ENCODE measurements at regions not wholly inside any gene's neighbourhood (a gene's known extent, or its start where the extent isn't known, plus 50 kb on each side); places are given as distances from the start of the nearest gene placed in this dataset.
A peak's percentile ranks its signal among the peaks of the same experiment; 100 is the strongest.

GRCh38 chr18:27653247-27653646 is 468.1 kb upstream of the CHST9 start:
- ATAC-seq: no peak
- TF ChIP-seq, protein P1, sequence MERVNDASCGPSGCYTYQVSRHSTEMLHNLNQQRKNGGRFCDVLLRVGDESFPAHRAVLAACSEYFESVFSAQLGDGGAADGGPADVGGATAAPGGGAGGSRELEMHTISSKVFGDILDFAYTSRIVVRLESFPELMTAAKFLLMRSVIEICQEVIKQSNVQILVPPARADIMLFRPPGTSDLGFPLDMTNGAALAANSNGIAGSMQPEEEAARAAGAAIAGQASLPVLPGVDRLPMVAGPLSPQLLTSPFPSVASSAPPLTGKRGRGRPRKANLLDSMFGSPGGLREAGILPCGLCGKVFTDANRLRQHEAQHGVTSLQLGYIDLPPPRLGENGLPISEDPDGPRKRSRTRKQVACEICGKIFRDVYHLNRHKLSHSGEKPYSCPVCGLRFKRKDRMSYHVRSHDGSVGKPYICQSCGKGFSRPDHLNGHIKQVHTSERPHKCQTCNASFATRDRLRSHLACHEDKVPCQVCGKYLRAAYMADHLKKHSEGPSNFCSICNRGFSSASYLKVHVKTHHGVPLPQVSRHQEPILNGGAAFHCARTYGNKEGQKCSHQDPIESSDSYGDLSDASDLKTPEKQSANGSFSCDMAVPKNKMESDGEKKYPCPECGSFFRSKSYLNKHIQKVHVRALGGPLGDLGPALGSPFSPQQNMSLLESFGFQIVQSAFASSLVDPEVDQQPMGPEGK (CRISPR knock-in tag; IDR thresholded peaks at IDR 0.05; ENCODE audit: borderline replicate concordance): no peak
- TF ChIP-seq TCF4 (CRISPR knock-in tag; IDR thresholded peaks at IDR 0.05; ENCODE audit: borderline replicate concordance) (no peak), ARNTL (CRISPR knock-in tag; IDR thresholded peaks at IDR 0.05; ENCODE audit: borderline replicate concordance, low read depth) (no peak), ZNF8 (CRISPR knock-in tag; IDR thresholded peaks at IDR 0.05) (no peak), GLIS3 (CRISPR knock-in tag; IDR thresholded peaks at IDR 0.05) (no peak), BACH2 (CRISPR knock-in tag; IDR thresholded peaks at IDR 0.05; ENCODE audit: borderline replicate concordance) (no peak), CSDC2 (CRISPR knock-in tag; IDR thresholded peaks at IDR 0.05) (no peak)

- TF ChIP-seq PPARA (CRISPR knock-in tag; IDR thresholded peaks at IDR 0.05; ENCODE audit: borderline replicate concordance) (no peak), SNAI2 (CRISPR knock-in tag; IDR thresholded peaks at IDR 0.05) (no peak), ISL1 (CRISPR knock-in tag; IDR thresholded peaks at IDR 0.05) (0 out of 2 replicates have a peak, but pooled peaks have one; percentile 8), RARB (CRISPR knock-in tag; IDR thresholded peaks at IDR 0.05) (no peak), CSRNP3 (CRISPR knock-in tag; IDR thresholded peaks at IDR 0.05) (no peak)
- ATAC-seq: no peak
Observed at GRCh38 chr18:27652480-27653121, 467.5 kb upstream of the CHST9 start.

GRCh38 chr18:27649621-27650020 is 464.5 kb upstream of the CHST9 start:
- ATAC-seq: no peak
- TF ChIP-seq ZNF8 (CRISPR knock-in tag; IDR thresholded peaks at IDR 0.05) (no peak), PPARA (CRISPR knock-in tag; IDR thresholded peaks at IDR 0.05; ENCODE audit: borderline replicate concordance) (no peak), OSR1 (CRISPR knock-in tag; IDR thresholded peaks at IDR 0.05) (no peak), ESRRG (CRISPR knock-in tag; IDR thresholded peaks at IDR 0.05) (no peak), TOX (CRISPR knock-in tag; IDR thresholded peaks at IDR 0.05; ENCODE audit: borderline replicate concordance) (no peak), CSDC2 (CRISPR knock-in tag; IDR thresholded peaks at IDR 0.05) (no peak), RARB (CRISPR knock-in tag; IDR thresholded peaks at IDR 0.05) (no peak), SNAI2 (CRISPR knock-in tag; IDR thresholded peaks at IDR 0.05) (no peak), ZFP3 (CRISPR knock-in tag; IDR thresholded peaks at IDR 0.05) (no peak), TCF4 (CRISPR knock-in tag; IDR thresholded peaks at IDR 0.05; ENCODE audit: borderline replicate concordance) (no peak), ZNF565 (CRISPR knock-in tag; conservative IDR thresholded peaks at IDR 0.05; ENCODE audit: low read depth) (no peak), ZC3H10 (CRISPR knock-in tag; IDR thresholded peaks at IDR 0.05) (no peak), BACH2 (CRISPR knock-in tag; IDR thresholded peaks at IDR 0.05; ENCODE audit: borderline replicate concordance) (no peak), GLIS3 (CRISPR knock-in tag; IDR thresholded peaks at IDR 0.05) (no peak), ARNTL (CRISPR knock-in tag; IDR thresholded peaks at IDR 0.05; ENCODE audit: borderline replicate concordance, low read depth) (no peak), ZFP30 (CRISPR knock-in tag; IDR thresholded peaks at IDR 0.05) (no peak), CREB5 (CRISPR knock-in tag; IDR thresholded peaks at IDR 0.05; ENCODE audit: low read depth) (no peak), ZNF70 (CRISPR knock-in tag; IDR thresholded peaks at IDR 0.05) (no peak)
- TF ChIP-seq, protein P2, sequence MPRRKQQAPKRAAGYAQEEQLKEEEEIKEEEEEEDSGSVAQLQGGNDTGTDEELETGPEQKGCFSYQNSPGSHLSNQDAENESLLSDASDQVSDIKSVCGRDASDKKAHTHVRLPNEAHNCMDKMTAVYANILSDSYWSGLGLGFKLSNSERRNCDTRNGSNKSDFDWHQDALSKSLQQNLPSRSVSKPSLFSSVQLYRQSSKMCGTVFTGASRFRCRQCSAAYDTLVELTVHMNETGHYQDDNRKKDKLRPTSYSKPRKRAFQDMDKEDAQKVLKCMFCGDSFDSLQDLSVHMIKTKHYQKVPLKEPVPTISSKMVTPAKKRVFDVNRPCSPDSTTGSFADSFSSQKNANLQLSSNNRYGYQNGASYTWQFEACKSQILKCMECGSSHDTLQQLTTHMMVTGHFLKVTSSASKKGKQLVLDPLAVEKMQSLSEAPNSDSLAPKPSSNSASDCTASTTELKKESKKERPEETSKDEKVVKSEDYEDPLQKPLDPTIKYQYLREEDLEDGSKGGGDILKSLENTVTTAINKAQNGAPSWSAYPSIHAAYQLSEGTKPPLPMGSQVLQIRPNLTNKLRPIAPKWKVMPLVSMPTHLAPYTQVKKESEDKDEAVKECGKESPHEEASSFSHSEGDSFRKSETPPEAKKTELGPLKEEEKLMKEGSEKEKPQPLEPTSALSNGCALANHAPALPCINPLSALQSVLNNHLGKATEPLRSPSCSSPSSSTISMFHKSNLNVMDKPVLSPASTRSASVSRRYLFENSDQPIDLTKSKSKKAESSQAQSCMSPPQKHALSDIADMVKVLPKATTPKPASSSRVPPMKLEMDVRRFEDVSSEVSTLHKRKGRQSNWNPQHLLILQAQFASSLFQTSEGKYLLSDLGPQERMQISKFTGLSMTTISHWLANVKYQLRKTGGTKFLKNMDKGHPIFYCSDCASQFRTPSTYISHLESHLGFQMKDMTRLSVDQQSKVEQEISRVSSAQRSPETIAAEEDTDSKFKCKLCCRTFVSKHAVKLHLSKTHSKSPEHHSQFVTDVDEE (CRISPR knock-in tag; IDR thresholded peaks at IDR 0.05): no peak
- TF ChIP-seq, protein P3, sequence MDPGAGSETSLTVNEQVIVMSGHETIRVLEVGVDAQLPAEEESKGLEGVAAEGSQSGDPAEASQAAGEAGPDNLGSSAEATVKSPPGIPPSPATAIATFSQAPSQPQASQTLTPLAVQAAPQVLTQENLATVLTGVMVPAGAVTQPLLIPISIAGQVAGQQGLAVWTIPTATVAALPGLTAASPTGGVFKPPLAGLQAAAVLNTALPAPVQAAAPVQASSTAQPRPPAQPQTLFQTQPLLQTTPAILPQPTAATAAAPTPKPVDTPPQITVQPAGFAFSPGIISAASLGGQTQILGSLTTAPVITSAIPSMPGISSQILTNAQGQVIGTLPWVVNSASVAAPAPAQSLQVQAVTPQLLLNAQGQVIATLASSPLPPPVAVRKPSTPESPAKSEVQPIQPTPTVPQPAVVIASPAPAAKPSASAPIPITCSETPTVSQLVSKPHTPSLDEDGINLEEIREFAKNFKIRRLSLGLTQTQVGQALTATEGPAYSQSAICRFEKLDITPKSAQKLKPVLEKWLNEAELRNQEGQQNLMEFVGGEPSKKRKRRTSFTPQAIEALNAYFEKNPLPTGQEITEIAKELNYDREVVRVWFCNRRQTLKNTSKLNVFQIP (CRISPR knock-in tag; IDR thresholded peaks at IDR 0.05; ENCODE audit: borderline replicate concordance, low read depth): no peak
